ENCODE measurements at regions not wholly inside any gene's neighbourhood (a gene's known extent, or its start where the extent isn't known, plus 50 kb on each side); places are given as distances from the start of the nearest gene placed in this dataset.
A peak's percentile ranks its signal among the peaks of the same experiment; 100 is the strongest.

DNA sequence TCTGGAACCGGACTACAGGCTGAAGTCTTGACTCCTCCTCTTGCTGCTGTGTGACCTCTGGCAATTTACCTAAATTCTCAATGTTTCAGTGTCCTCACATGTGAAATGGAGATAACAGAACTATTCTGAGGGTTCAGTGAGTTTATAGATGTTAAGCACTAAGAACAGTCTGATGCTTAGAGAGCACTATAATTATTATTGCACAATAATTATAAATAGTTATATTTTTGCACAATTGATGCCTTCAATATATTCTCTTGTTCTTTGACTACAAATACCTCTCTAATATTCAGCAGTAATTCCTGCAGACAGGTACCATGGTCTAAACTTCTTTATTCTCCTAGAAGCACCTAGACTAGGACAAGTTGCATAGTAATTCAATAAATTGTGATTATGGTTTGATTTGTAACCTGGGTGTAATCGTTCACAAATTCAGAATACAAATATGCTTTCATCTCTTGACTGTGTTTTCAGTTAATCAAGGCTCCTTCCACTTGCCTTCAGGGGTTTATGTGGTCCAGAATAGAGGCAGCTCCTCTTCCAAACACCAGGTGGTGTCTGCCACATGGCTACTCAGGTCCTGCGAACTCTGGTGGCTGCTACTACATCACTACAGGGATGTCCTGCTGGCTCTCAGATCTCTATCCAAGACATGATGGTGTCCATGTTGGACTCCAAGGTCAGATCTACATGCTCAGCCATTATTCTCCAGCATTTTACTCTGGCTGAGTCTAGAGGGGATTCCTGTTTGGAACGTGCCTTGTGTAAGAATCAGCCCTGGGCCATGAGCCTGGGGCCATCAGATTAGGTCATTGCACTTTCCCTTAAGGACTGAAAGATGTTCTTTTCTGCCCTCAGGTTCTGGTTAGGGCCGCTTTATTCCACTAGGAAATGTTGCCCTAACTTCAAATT lies 103.4 kb downstream of the QRFPR start:
- Histone ChIP-seq H2AK5ac (ENCODE audit: low read depth, low read length) (no peak overlapping the region), H2BK20ac (ENCODE audit: low read length) (no peak overlapping the region), H3K9ac (replicated peaks in 1 of 4; ENCODE audit: extremely low read depth in 1 of 4, low read depth in 3 of 4, low read length in 3 of 4) (no peak overlapping the region), H3K4me3 (ENCODE audit: extremely low read depth in 1 of 4, insufficient read depth in 2 of 4, low read depth in 3 of 4, low read length in 4 of 4) (no peak overlapping the region), H2BK5ac (ENCODE audit: low read depth, low read length) (no peak overlapping the region), H4K5ac (ENCODE audit: insufficient read length, low read depth, low read length) (no peak overlapping the region), H3K79me2 (ENCODE audit: control insufficient read depth in 1 of 2, insufficient read depth in 2 of 2, low read length in 2 of 2) (no peaks in the 10 kb centered on the region), H4K20me1 (replicated peaks in 1 of 2; ENCODE audit: control insufficient read depth in 1 of 2, insufficient read depth in 2 of 2, low read length in 2 of 2) (no peaks in the 10 kb centered on the region), H4K91ac (replicated peaks; ENCODE audit: insufficient read length, low read length) (no peak overlapping the region), H3K4ac (replicated peaks; ENCODE audit: insufficient read length, low read depth, low read length) (no peak overlapping the region), H3K23ac (ENCODE audit: insufficient read length) (no peak overlapping the region), H3K36me3 (ENCODE audit: control insufficient read depth in 2 of 4, insufficient read depth in 4 of 4, low read length in 3 of 4) (no peaks in the 10 kb centered on the region), H2BK120ac (replicated peaks; ENCODE audit: low read depth, low read length) (no peak overlapping the region), H3K4me2 (ENCODE audit: insufficient read depth in 1 of 2, low read depth in 2 of 2, low read length in 2 of 2) (no peak overlapping the region), H2AFZ (ENCODE audit: low read length) (no peak overlapping the region), H3K14ac (ENCODE audit: insufficient read length) (no peak overlapping the region), H3K9me3 (ENCODE audit: insufficient read depth in 2 of 2, low read depth in 1 of 2, low read length in 1 of 2) (no peaks in the 10 kb centered on the region), H3K27ac (ENCODE audit: low read depth, low read length) (no peak overlapping the region), H3K23me2 (ENCODE audit: low read depth, low read length) (no peaks in the 10 kb centered on the region), H3K56ac (replicated peaks; ENCODE audit: insufficient read length, low read depth, low read length) (no peak overlapping the region), H3K18ac (ENCODE audit: extremely low read depth, low read length) (no peak overlapping the region), H3K27me3 (replicated peaks in 1 of 4; ENCODE audit: control insufficient read depth in 3 of 4, extremely low read depth in 1 of 4, insufficient read depth in 3 of 4, low read length in 3 of 4) (no peaks in the 10 kb centered on the region), H3K4me1 (replicated peaks in 1 of 4; ENCODE audit: control insufficient read depth in 3 of 4, insufficient read depth in 4 of 4, low read length in 3 of 4) (peaks cover 0 to 2% (median 0%) of the 10 kb centered on the region in 4 experiments; a peak in 1 of 7 replicates), H2BK12ac (ENCODE audit: low read depth, low read length) (no peak overlapping the region), H3K79me1 (ENCODE audit: low read depth, low read length) (no peaks in the 10 kb centered on the region), H2BK15ac (ENCODE audit: low read length) (no peak overlapping the region), H4K8ac (ENCODE audit: extremely low read depth, insufficient read depth, low read length) (no peak overlapping the region)
- TF ChIP-seq, protein P1, sequence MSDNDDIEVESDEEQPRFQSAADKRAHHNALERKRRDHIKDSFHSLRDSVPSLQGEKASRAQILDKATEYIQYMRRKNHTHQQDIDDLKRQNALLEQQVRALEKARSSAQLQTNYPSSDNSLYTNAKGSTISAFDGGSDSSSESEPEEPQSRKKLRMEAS (IDR thresholded peaks at IDR 0.05) = peak; percentile 59
- TF ChIP-seq CEBPB (IDR thresholded peaks at IDR 0.05; ENCODE audit: low read depth, low read length) (peak; percentile 12; the same call in 1 of the 2 replicates), CTCF (IDR thresholded peaks at IDR 0.05; ENCODE audit: control extremely low read depth in 1 of 3, insufficient read depth in 1 of 3, low read depth in 1 of 3, low read length in 3 of 3) (peak; percentile 60 to 88 (median 75)), BCL11A (IDR thresholded peaks at IDR 0.05; ENCODE audit: low read depth in 2 of 2, low read length in 2 of 2) (no peak), YY1 (IDR thresholded peaks at IDR 0.05; ENCODE audit: low read depth, low read length) (0 out of 2 replicates have a peak, but pooled peaks have one; percentile 31), RAD21 (IDR thresholded peaks at IDR 0.05 in 1 of 2, conservative IDR thresholded peaks at IDR 0.05 in 1 of 2; ENCODE audit: low read depth in 2 of 2, low read length in 2 of 2) (peak; percentile 44 to 59), CHD1 (IDR thresholded peaks at IDR 0.05; ENCODE audit: low read depth, low read length) (no peak)
- CTCF ChIA-PET (ENCODE audit: partially characterized antibody) = interaction anchor here (1.0 to 2.7 kb wide), 9 partner anchors 11 to 209 kb away, joined by 3 to 13 read pairs (median 4); no protein-coding TSS in a partner anchor
- FAIRE-seq (peak; percentile 7), DNase-seq (ENCODE audit: low read depth in 1 of 2, low spot score in 2 of 2) (no peak)
- WGBS, 2 experiments (ENCODE audit: extremely low coverage in 1 of 2, insufficient coverage in 1 of 2, insufficient read length in 1 of 2, insufficient replicate concordance in 2 of 2, low coverage in 1 of 2, low lambda C conversion rate in 2 of 2, missing lambda C conversion rate in 1 of 2) = 89% methylated on average over 5 of the region's 5 CpGs; no CpG with 5 or more reads in 1 of the 2 experiments
- POLR2A ChIA-PET (ENCODE audit: partially characterized antibody) = no interaction called here
